ENCODE measurements at regions not wholly inside any gene's neighbourhood (a gene's known extent, or its start where the extent isn't known, plus 50 kb on each side); places are given as distances from the start of the nearest gene placed in this dataset.

- Histone ChIP-seq H3K4me2 (ENCODE audit: control insufficient read depth, extremely low read depth, insufficient read depth, low read depth, low read length) (no peak overlapping the region), H3K4me3 (ENCODE audit: control insufficient read depth in 2 of 3, extremely low read depth in 1 of 3, insufficient read depth in 2 of 3, low read depth in 1 of 3, low read length in 3 of 3) (no peak overlapping the region), H3K9me1 (ENCODE audit: control insufficient read depth, extremely low read depth, insufficient read depth, low read length) (no peaks in the 10 kb centered on the region), H4K20me1 (ENCODE audit: control insufficient read depth, extremely low read depth, insufficient read depth, low read length) (no peaks in the 10 kb centered on the region), H3K79me2 (ENCODE audit: control insufficient read depth, insufficient read depth, low read length) (no peaks in the 10 kb centered on the region), H3K9me3 (ENCODE audit: control insufficient read depth, low read depth, low read length) (no peaks in the 10 kb centered on the region), H3K4me1 (ENCODE audit: control insufficient read depth, extremely low read depth, insufficient read depth, low read length) (no peaks in the 10 kb centered on the region), H3K9ac (ENCODE audit: control insufficient read depth, extremely low read depth, insufficient read depth, low read length) (no peak overlapping the region), H3K27ac (ENCODE audit: control insufficient read depth, insufficient read depth, low read length) (no peak overlapping the region), H3K36me3 (ENCODE audit: control insufficient read depth in 2 of 2, extremely low read depth in 1 of 2, insufficient read depth in 2 of 2, low read length in 2 of 2) (no peaks in the 10 kb centered on the region), H2AFZ (ENCODE audit: control insufficient read depth, low read length) (no peak overlapping the region), H3K27me3 (ENCODE audit: control insufficient read depth, extremely low read depth, insufficient read depth, low read length) (no peaks in the 10 kb centered on the region)
- dilution Hi-C loops (cut with MboI; ENCODE audit: extremely low pct_ligation_motif_present, low sequenced_read_pairs), result no loop called here
- no peak for DNase-seq (ENCODE audit: low read depth, low spot score)
- no peak for FAIRE-seq
- TF ChIP-seq CTCF (optimal IDR thresholded peaks at IDR 0.05 in 1 of 3, IDR thresholded peaks at IDR 0.05 in 1 of 3, conservative IDR thresholded peaks at IDR 0.05 in 1 of 3; ENCODE audit: extremely low read depth in 1 of 3, insufficient read depth in 2 of 3, low read length in 3 of 3) (no peak), EZH2 (IDR thresholded peaks at IDR 0.05; ENCODE audit: low read length) (no peak)
Observed at GRCh38 chr1:175803413-175803812, 60.0 kb upstream of the TNR start.

GRCh38 chr1:175802407-175803123, 59.2 kb upstream of the TNR start:
- dilution Hi-C loops (cut with MboI; ENCODE audit: extremely low pct_ligation_motif_present, low sequenced_read_pairs), result no loop called here
- Histone ChIP-seq H3K27ac (ENCODE audit: control insufficient read depth, insufficient read depth, low read length) (no peak overlapping the region), H2AFZ (ENCODE audit: control insufficient read depth, low read length) (no peak overlapping the region), H3K79me2 (ENCODE audit: control insufficient read depth, insufficient read depth, low read length) (no peaks in the 10 kb centered on the region), H3K4me2 (ENCODE audit: control insufficient read depth, extremely low read depth, insufficient read depth, low read depth, low read length) (no peak overlapping the region), H3K4me1 (ENCODE audit: control insufficient read depth, extremely low read depth, insufficient read depth, low read length) (no peaks in the 10 kb centered on the region), H3K36me3 (ENCODE audit: control insufficient read depth in 2 of 2, extremely low read depth in 1 of 2, insufficient read depth in 2 of 2, low read length in 2 of 2) (no peaks in the 10 kb centered on the region), H3K9me1 (ENCODE audit: control insufficient read depth, extremely low read depth, insufficient read depth, low read length) (no peaks in the 10 kb centered on the region), H3K27me3 (ENCODE audit: control insufficient read depth, extremely low read depth, insufficient read depth, low read length) (no peaks in the 10 kb centered on the region), H3K4me3 (ENCODE audit: control insufficient read depth in 2 of 3, extremely low read depth in 1 of 3, insufficient read depth in 2 of 3, low read depth in 1 of 3, low read length in 3 of 3) (no peak overlapping the region), H3K9ac (ENCODE audit: control insufficient read depth, extremely low read depth, insufficient read depth, low read length) (no peak overlapping the region), H4K20me1 (ENCODE audit: control insufficient read depth, extremely low read depth, insufficient read depth, low read length) (no peaks in the 10 kb centered on the region), H3K9me3 (ENCODE audit: control insufficient read depth, low read depth, low read length) (no peaks in the 10 kb centered on the region)
- no peak for TF ChIP-seq CTCF (optimal IDR thresholded peaks at IDR 0.05 in 1 of 3, IDR thresholded peaks at IDR 0.05 in 1 of 3, conservative IDR thresholded peaks at IDR 0.05 in 1 of 3; ENCODE audit: extremely low read depth in 1 of 3, insufficient read depth in 2 of 3, low read length in 3 of 3)
- no peak for TF ChIP-seq EZH2 (IDR thresholded peaks at IDR 0.05; ENCODE audit: low read length)
- DNase-seq (ENCODE audit: low read depth, low spot score), result no peak
- no peak for FAIRE-seq
